ENCODE measurements at regions not wholly inside any gene's neighbourhood (a gene's known extent, or its start where the extent isn't known, plus 50 kb on each side); places are given as distances from the start of the nearest gene placed in this dataset.

DNA sequence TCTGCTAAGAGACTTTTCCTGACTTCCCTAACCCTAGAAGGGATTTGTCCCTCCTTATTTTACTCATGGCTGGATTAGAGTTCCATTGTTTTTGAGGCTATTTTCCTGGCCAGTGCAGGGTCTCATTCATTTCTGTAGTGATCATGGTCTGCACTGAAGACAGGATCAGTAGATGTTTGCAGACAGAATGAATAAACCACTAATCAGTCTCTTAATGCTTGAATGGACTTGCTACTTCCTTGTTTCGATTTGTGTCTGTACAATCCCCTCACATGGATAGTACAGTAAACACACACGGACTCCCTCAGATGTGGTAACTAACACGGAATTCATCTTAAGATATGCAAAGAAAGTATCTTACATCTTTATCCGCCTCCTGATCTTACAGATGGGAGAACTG lies 102.6 kb upstream of the PRB2 start:
- TF ChIP-seq EP300 (IDR thresholded peaks at IDR 0.05; ENCODE audit: borderline replicate concordance) = no peak
- no peak for TF ChIP-seq EGR1 (IDR thresholded peaks at IDR 0.05)
- TF ChIP-seq TEAD4 (IDR thresholded peaks at IDR 0.05) = no peak
- TF ChIP-seq, protein P1, sequence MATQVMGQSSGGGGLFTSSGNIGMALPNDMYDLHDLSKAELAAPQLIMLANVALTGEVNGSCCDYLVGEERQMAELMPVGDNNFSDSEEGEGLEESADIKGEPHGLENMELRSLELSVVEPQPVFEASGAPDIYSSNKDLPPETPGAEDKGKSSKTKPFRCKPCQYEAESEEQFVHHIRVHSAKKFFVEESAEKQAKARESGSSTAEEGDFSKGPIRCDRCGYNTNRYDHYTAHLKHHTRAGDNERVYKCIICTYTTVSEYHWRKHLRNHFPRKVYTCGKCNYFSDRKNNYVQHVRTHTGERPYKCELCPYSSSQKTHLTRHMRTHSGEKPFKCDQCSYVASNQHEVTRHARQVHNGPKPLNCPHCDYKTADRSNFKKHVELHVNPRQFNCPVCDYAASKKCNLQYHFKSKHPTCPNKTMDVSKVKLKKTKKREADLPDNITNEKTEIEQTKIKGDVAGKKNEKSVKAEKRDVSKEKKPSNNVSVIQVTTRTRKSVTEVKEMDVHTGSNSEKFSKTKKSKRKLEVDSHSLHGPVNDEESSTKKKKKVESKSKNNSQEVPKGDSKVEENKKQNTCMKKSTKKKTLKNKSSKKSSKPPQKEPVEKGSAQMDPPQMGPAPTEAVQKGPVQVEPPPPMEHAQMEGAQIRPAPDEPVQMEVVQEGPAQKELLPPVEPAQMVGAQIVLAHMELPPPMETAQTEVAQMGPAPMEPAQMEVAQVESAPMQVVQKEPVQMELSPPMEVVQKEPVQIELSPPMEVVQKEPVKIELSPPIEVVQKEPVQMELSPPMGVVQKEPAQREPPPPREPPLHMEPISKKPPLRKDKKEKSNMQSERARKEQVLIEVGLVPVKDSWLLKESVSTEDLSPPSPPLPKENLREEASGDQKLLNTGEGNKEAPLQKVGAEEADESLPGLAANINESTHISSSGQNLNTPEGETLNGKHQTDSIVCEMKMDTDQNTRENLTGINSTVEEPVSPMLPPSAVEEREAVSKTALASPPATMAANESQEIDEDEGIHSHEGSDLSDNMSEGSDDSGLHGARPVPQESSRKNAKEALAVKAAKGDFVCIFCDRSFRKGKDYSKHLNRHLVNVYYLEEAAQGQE (IDR thresholded peaks at IDR 0.05; ENCODE audit: low read depth) = no peak
- TF ChIP-seq TAF1 (IDR thresholded peaks at IDR 0.05; ENCODE audit: low read depth) = no peak
- TF ChIP-seq, protein P2, sequence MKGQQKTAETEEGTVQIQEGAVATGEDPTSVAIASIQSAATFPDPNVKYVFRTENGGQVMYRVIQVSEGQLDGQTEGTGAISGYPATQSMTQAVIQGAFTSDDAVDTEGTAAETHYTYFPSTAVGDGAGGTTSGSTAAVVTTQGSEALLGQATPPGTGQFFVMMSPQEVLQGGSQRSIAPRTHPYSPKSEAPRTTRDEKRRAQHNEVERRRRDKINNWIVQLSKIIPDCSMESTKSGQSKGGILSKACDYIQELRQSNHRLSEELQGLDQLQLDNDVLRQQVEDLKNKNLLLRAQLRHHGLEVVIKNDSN (IDR thresholded peaks at IDR 0.05) = no peak
- TF ChIP-seq YY1 (IDR thresholded peaks at IDR 0.05; ENCODE audit: low read depth) = no peak
- TF ChIP-seq CEBPB (IDR thresholded peaks at IDR 0.05) = no peak
- TF ChIP-seq RAD21 (IDR thresholded peaks at IDR 0.05; ENCODE audit: low read depth) = no peak
- no peak for TF ChIP-seq ZBTB7A (IDR thresholded peaks at IDR 0.05; ENCODE audit: low read depth)
- no peak for TF ChIP-seq NFIC (IDR thresholded peaks at IDR 0.05)
- TF ChIP-seq, protein P3, sequence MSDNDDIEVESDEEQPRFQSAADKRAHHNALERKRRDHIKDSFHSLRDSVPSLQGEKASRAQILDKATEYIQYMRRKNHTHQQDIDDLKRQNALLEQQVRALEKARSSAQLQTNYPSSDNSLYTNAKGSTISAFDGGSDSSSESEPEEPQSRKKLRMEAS (IDR thresholded peaks at IDR 0.05) = no peak
- no peak for TF ChIP-seq CREB1 (IDR thresholded peaks at IDR 0.05; ENCODE audit: low read depth)
- TF ChIP-seq TCF12 (IDR thresholded peaks at IDR 0.05; ENCODE audit: low read depth) = no peak
- no peak for TF ChIP-seq FOXM1 (IDR thresholded peaks at IDR 0.05; ENCODE audit: borderline replicate concordance, low read depth)

DNA sequence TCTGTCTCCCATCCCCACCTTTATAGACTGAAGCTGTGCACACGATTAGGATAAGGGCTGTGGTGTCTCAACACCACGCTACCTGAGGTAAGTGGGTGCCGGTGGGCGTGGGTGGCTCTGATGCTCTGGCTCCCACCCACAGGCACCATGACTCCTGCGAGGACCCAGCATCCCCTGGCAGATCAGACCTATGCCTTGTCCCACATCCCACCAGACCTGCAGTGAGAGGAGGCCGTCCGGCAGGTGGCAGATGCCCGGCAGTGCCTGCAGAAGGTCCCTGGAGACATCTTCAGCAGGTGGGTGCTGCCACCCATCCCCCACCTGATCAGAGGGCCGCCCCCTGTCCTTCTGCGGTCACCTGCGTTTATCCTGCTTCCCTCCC lies 104.4 kb upstream of the PRB2 start:
- no peak for TF ChIP-seq TAF1 (IDR thresholded peaks at IDR 0.05; ENCODE audit: low read depth)
- no peak for TF ChIP-seq NFIC (IDR thresholded peaks at IDR 0.05)
- TF ChIP-seq EGR1 (IDR thresholded peaks at IDR 0.05) = no peak
- no peak for TF ChIP-seq TEAD4 (IDR thresholded peaks at IDR 0.05)
- TF ChIP-seq, protein P1 (IDR thresholded peaks at IDR 0.05; ENCODE audit: low read depth) = no peak
- no peak for TF ChIP-seq CEBPB (IDR thresholded peaks at IDR 0.05)
- TF ChIP-seq, protein P2 (IDR thresholded peaks at IDR 0.05) = no peak
- no peak for TF ChIP-seq YY1 (IDR thresholded peaks at IDR 0.05; ENCODE audit: low read depth)
- no peak for TF ChIP-seq FOXM1 (IDR thresholded peaks at IDR 0.05; ENCODE audit: borderline replicate concordance, low read depth)
- no peak for TF ChIP-seq RAD21 (IDR thresholded peaks at IDR 0.05; ENCODE audit: low read depth)
- no peak for TF ChIP-seq EP300 (IDR thresholded peaks at IDR 0.05; ENCODE audit: borderline replicate concordance)
- TF ChIP-seq TCF12 (IDR thresholded peaks at IDR 0.05; ENCODE audit: low read depth) = no peak
- TF ChIP-seq, protein P3 (IDR thresholded peaks at IDR 0.05) = no peak
- TF ChIP-seq ZBTB7A (IDR thresholded peaks at IDR 0.05; ENCODE audit: low read depth) = no peak
- TF ChIP-seq CREB1 (IDR thresholded peaks at IDR 0.05; ENCODE audit: low read depth) = no peak

DNA sequence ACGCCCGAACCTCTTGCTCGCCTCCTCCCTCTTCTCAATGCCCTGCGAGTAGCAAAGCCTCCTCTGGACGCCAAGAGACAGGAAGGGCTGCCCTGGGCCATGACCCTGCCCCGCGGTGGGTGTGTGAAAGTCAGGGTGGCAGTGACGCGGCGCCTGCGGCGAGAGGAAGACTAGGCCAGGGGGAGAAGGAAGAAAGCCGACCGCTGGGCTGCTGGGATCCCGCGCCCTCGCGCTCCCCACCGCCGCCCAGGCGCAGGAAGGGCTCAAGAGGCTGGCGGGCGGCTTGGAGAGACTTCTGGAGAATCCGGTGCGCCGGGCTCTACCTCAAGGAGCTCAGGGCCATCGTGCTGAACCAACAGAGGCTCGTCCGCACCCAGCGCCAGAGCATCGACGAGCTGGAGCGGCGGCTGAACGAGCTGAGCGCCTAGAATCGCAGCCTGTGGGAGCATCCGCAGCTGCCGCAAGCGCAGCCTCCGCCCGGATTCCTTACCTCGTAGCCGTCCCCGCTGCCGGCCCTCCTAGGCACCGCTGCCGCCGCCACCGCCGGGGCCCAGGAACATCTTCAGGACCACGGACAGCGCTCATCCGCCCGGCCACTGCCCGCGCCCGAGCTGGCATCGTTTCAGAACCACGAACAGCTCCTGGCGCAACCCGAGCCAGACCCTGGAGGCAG lies 105.0 kb upstream of the PRB2 start:
- peak; percentile 51; the same call in 1 of the 2 replicates for TF ChIP-seq EP300 (IDR thresholded peaks at IDR 0.05; ENCODE audit: borderline replicate concordance)
- TF ChIP-seq, protein P1 (IDR thresholded peaks at IDR 0.05; ENCODE audit: low read depth) = peak; percentile 99
- no peak for TF ChIP-seq EGR1 (IDR thresholded peaks at IDR 0.05)
- no peak for TF ChIP-seq FOXM1 (IDR thresholded peaks at IDR 0.05; ENCODE audit: borderline replicate concordance, low read depth)
- peak; percentile 80; the same call in 1 of the 2 replicates for TF ChIP-seq NFIC (IDR thresholded peaks at IDR 0.05)
- TF ChIP-seq RAD21 (IDR thresholded peaks at IDR 0.05; ENCODE audit: low read depth) = no peak
- no peak for TF ChIP-seq TAF1 (IDR thresholded peaks at IDR 0.05; ENCODE audit: low read depth)
- peak; percentile 48 for TF ChIP-seq TEAD4 (IDR thresholded peaks at IDR 0.05)
- no peak for TF ChIP-seq ZBTB7A (IDR thresholded peaks at IDR 0.05; ENCODE audit: low read depth)
- TF ChIP-seq, protein P3 (IDR thresholded peaks at IDR 0.05) = peak; percentile 78

DNA sequence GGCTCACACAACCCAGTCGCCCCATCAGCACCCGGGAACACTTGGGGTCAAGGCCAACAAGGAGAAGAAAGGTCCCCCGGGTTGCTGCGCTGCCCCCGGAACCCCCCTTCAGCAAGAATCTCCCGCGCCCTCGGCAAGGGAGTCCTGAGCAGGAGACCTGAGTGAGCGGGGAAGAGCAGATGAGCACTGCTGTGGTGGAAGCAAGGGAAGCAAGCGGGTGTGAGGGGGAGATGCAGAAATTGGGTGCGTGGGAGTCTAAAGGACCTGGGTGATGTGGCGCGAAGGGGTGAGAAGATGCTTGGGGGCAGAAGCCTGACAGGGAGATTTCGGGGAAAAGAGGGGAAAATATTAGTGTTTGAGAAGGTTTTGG lies 105.5 kb upstream of the PRB2 start:
- TF ChIP-seq FOXM1 (IDR thresholded peaks at IDR 0.05; ENCODE audit: borderline replicate concordance, low read depth) (no peak), NFIC (IDR thresholded peaks at IDR 0.05) (no peak), CREB1 (IDR thresholded peaks at IDR 0.05; ENCODE audit: low read depth) (no peak), ZBTB7A (IDR thresholded peaks at IDR 0.05; ENCODE audit: low read depth) (no peak), EP300 (IDR thresholded peaks at IDR 0.05; ENCODE audit: borderline replicate concordance) (no peak), TAF1 (IDR thresholded peaks at IDR 0.05; ENCODE audit: low read depth) (no peak), CEBPB (IDR thresholded peaks at IDR 0.05) (no peak), EGR1 (IDR thresholded peaks at IDR 0.05) (no peak), YY1 (IDR thresholded peaks at IDR 0.05; ENCODE audit: low read depth) (no peak), RAD21 (IDR thresholded peaks at IDR 0.05; ENCODE audit: low read depth) (no peak), TCF12 (IDR thresholded peaks at IDR 0.05; ENCODE audit: low read depth) (no peak), TEAD4 (IDR thresholded peaks at IDR 0.05) (no peak)
- TF ChIP-seq, protein P1 (IDR thresholded peaks at IDR 0.05; ENCODE audit: low read depth) = no peak; the same call in 1 of the 2 replicates
- TF ChIP-seq, protein P3 (IDR thresholded peaks at IDR 0.05) = no peak
- TF ChIP-seq, protein P2 (IDR thresholded peaks at IDR 0.05) = no peak

Data from Ishikawa (cell line).